ENCODE measurements at regions not wholly inside any gene's neighbourhood (a gene's known extent, or its start where the extent isn't known, plus 50 kb on each side); places are given as distances from the start of the nearest gene placed in this dataset.
A peak's percentile ranks its signal among the peaks of the same experiment; 100 is the strongest.

DNA sequence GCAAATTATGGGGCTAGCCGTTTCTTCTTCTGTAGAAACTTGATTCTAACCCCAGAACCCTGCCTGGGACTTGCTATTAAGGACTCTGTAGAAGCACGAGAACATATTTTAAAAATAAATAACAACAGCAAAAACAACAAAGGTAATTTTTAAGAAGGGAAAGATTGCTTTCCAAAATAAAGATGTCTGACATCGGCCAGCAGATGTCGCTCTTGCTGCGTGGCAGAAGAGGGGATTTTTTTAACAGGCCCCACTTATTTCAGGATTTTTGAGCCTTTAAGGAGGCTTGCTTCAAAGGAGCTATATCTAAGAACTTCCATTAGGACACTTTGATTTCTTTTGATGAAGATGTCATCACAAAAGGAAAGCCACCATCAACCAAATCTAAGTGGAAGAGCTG lies 62.8 kb upstream of the EGFL6 start:
- Mint-ChIP-seq H3K27me3 (ENCODE audit: low read depth, poor library complexity) (peaks cover 3% of the 10 kb centered on the region), H3K4me1 (peaks cover 5% of the 10 kb centered on the region)
- peak; percentile 53 for DNase-seq

DNA sequence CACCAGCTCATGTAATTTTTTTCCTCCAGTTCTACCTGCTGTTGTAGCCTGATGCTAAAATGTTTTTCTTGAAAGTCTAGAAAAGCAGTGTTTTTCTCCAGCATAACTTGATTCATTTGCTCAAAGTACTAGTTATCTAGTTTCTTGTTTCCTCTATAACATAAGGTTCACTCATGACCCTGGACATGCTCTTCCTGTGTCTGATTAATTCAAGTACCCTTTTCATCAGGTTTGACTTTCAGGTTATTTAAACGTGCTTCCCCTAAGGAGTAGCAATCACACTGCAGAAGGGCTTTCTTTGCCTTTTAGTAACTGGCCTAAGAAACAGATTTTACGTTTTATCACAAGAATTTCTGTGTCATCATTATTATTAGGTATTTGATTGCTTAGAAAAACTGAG lies 66.8 kb upstream of the EGFL6 start:
- H3K4me1 Mint-ChIP-seq, result no peaks in the 10 kb centered on the region
- H3K36me3 Mint-ChIP-seq (ENCODE audit: low read depth), result no peaks in the 10 kb centered on the region
- H3K4me3 Mint-ChIP-seq, result no peak overlapping the region
- H3K27me3 Mint-ChIP-seq (ENCODE audit: low read depth, poor library complexity), result peaks cover 3% of the 10 kb centered on the region
- H3K27ac Mint-ChIP-seq, result no peak overlapping the region
- TF ChIP-seq, protein P1, sequence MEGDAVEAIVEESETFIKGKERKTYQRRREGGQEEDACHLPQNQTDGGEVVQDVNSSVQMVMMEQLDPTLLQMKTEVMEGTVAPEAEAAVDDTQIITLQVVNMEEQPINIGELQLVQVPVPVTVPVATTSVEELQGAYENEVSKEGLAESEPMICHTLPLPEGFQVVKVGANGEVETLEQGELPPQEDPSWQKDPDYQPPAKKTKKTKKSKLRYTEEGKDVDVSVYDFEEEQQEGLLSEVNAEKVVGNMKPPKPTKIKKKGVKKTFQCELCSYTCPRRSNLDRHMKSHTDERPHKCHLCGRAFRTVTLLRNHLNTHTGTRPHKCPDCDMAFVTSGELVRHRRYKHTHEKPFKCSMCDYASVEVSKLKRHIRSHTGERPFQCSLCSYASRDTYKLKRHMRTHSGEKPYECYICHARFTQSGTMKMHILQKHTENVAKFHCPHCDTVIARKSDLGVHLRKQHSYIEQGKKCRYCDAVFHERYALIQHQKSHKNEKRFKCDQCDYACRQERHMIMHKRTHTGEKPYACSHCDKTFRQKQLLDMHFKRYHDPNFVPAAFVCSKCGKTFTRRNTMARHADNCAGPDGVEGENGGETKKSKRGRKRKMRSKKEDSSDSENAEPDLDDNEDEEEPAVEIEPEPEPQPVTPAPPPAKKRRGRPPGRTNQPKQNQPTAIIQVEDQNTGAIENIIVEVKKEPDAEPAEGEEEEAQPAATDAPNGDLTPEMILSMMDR (IDR thresholded peaks at IDR 0.05), result no peak
- DNase-seq, result no peak
- peaks cover 33% of the 10 kb centered on the region for H3K9me3 Mint-ChIP-seq

More for the DNA sequence above, 62.8 kb upstream of the EGFL6 start:
- TF ChIP-seq, protein P1 (IDR thresholded peaks at IDR 0.05), result peak; percentile 77
- no peak overlapping the region for H3K4me3 Mint-ChIP-seq
- no peak overlapping the region for H3K27ac Mint-ChIP-seq
- no peaks in the 10 kb centered on the region for H3K36me3 Mint-ChIP-seq (ENCODE audit: low read depth)
- peaks cover 24% of the 10 kb centered on the region for H3K9me3 Mint-ChIP-seq

DNA sequence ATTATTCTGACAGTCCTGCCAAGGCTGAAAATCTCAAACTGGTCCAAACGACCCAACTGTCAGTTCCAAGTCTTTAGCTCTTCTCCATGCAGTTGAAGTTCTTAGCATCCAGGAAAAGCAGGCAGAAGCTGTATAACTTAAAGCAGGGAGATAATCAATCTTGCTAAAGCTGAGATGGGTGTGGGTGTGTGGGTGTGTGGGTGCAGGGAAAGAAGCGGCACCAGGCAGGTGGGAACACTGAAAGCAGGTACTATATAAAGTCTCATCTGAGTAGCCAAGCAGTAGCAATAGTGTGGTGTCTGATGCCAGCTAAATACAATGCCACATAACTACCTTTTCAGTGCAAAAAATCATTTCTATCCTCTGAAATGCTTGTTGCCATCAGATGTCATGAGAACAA lies 69.7 kb upstream of the EGFL6 start:
- TF ChIP-seq, protein P1 (IDR thresholded peaks at IDR 0.05), result no peak
- H3K4me1 Mint-ChIP-seq, result peaks cover 5% of the 10 kb centered on the region

DNA sequence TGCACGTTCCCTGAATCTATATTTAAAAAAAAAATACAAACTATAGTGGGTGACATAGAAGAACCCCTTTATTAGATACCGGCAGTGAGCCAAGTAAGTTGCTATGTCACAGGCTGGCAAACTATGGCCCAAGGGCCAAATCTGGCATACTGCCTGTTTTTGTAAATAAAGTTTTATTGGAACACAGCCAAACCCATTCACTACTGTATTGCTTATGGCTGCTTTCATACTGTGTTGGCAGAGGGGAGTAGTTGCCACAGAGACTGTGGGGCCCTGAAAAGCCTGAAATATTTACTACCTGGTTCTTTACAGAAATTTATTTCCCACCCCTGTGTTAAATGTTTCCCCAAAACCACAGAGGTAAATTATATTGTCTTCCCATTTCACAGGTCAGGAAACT lies 71.2 kb upstream of the EGFL6 start:
- Mint-ChIP-seq H3K9me3 (peaks cover 39% of the 10 kb centered on the region), H3K36me3 (ENCODE audit: low read depth) (no peaks in the 10 kb centered on the region), H3K27me3 (ENCODE audit: low read depth, poor library complexity) (peaks cover 3% of the 10 kb centered on the region), H3K4me1 (peaks cover 5% of the 10 kb centered on the region), H3K27ac (no peak overlapping the region), H3K4me3 (no peak overlapping the region)
- TF ChIP-seq, protein P1 (IDR thresholded peaks at IDR 0.05), result no peak
- DNase-seq, result no peak

More for the DNA sequence above, 69.7 kb upstream of the EGFL6 start:
- Mint-ChIP-seq H3K36me3 (ENCODE audit: low read depth) (no peaks in the 10 kb centered on the region), H3K9me3 (peaks cover 35% of the 10 kb centered on the region), H3K27ac (no peak overlapping the region), H3K4me3 (no peak overlapping the region), H3K27me3 (ENCODE audit: low read depth, poor library complexity) (peaks cover 6% of the 10 kb centered on the region)
- no peak for DNase-seq

DNA sequence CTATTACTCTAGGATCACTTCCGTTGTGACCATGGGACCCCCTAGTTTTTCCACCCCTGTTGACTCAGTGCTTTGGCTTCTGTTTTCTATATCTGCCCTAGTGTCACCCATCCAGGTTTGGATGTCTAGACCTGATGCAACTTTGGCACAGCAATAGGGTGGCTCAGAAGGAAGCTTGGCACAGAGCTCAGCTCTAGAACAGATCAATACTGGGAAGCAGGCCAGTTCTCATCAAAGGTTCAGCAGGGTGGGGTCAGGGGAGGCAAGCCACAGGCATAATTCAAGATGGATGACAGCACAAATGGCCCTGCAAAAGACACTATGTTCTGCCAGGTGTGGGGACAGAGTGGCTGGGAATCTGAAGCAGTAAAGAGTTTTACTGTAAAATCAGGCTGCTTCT lies 74.2 kb upstream of the EGFL6 start:
- H3K9me3 Mint-ChIP-seq, result peaks cover 29% of the 10 kb centered on the region
- TF ChIP-seq, protein P1 (IDR thresholded peaks at IDR 0.05), result no peak
- no peak overlapping the region for H3K27ac Mint-ChIP-seq
- H3K27me3 Mint-ChIP-seq (ENCODE audit: low read depth, poor library complexity), result peaks cover 3% of the 10 kb centered on the region
- peaks cover 5% of the 10 kb centered on the region for H3K4me1 Mint-ChIP-seq
- no peak overlapping the region for H3K4me3 Mint-ChIP-seq
- no peak for DNase-seq
- H3K36me3 Mint-ChIP-seq (ENCODE audit: low read depth), result no peaks in the 10 kb centered on the region

DNA sequence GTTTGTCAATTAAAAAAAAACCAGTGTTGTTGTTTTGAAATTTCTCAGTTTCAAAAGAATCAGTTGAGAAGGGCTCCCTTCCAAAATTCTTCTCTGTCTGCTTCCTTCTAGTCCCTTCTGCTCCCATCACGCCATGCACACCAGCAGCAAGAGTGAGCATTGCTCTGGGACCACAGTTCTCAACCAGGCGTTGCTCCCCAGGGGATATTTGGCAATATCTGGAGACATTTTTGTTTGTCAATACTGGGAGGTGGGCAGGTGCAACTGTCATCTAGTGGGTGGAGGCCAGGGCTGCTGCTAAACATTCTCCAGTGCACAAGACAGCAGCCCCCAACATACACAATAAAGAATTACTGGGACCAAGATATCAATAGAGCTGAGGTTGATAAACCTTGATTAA lies 74.8 kb upstream of the EGFL6 start:
- no peak for DNase-seq
- H3K36me3 Mint-ChIP-seq (ENCODE audit: low read depth), result no peaks in the 10 kb centered on the region
- H3K27me3 Mint-ChIP-seq (ENCODE audit: low read depth, poor library complexity), result peaks cover 3% of the 10 kb centered on the region
- peaks cover 5% of the 10 kb centered on the region for H3K4me1 Mint-ChIP-seq
- no peak overlapping the region for H3K27ac Mint-ChIP-seq
- TF ChIP-seq, protein P1 (IDR thresholded peaks at IDR 0.05), result no peak
- no peak overlapping the region for H3K4me3 Mint-ChIP-seq
- peaks cover 29% of the 10 kb centered on the region for H3K9me3 Mint-ChIP-seq

Data from nephron progenitor cell (in vitro differentiated cells).